Common myeloid progenitor, CD34-positive (primary cell): ENCODE measurements at regions not wholly inside any gene's neighbourhood (a gene's known extent, or its start where the extent isn't known, plus 50 kb on each side); places are given as distances from the start of the nearest gene placed in this dataset.
"Not testable (repeated sequence)": the region's sequence is repeated elsewhere in the genome, so short reads cannot be mapped to it uniquely, and the experiment has no call there.

Experiments used
- CTCF ChIA-PET: fragments of 350-600 bp; sonication (Branson Sonifier 250); formaldehyde crosslinking; loops from one replicate; lab custom pipeline; 2021; ENCODE audit warnings: antibody characterized with exemption; lab: Charles Lee
- POLR2A ChIA-PET: fragments of 350-600 bp; sonication (Branson Sonifier 250); formaldehyde crosslinking; loops from one replicate; lab custom pipeline; 2021; ENCODE audit warnings: antibody characterized with exemption; lab: Charles Lee
- DNase-seq, 3 donors: peaks; one replicate each; pipeline versions ENCODE4 v3.0.0 to v3.0.0-alpha.2; 2013
- H3K27ac ChIP-seq, 2 experiments: 1 replicate in 1 of 2; 2 replicates in 1 of 2; pipeline ENCODE4 v1.7.0; 2013; ENCODE audit warnings: inconsistent platforms in 2 of 2, low read length in 2 of 2, mild to moderate bottlenecking in 2 of 2, low read depth in 1 of 2, moderate library complexity in 1 of 2; ENCODE audit not compliant: severe bottlenecking in 2 of 2, insufficient read depth in 1 of 2, poor library complexity in 1 of 2
- H3K27me3 ChIP-seq, 5 experiments: replicated peaks in 2 of 5; 1 replicate in 3 of 5; 2 replicates in 2 of 5; pipeline versions ENCODE4 v1.6.1 to v1.7.0; 2013; ENCODE audit warnings: low read length in 4 of 5, mild to moderate bottlenecking in 2 of 5, moderate library complexity in 2 of 5, inconsistent platforms in 1 of 5; ENCODE audit not compliant: insufficient read depth in 5 of 5, control insufficient read depth in 4 of 5
- H3K36me3 ChIP-seq, 4 experiments: 1 replicate in 2 of 4; 2 replicates in 2 of 4; pipeline versions ENCODE4 v1.6.1 to v1.7.0; 2013; ENCODE audit warnings: low read length in 3 of 4, control low read depth in 1 of 4, mild to moderate bottlenecking in 1 of 4; ENCODE audit not compliant: control insufficient read depth in 4 of 4, insufficient read depth in 4 of 4
- H3K4me1 ChIP-seq, 4 experiments: 1 replicate in 3 of 4; 2 replicates in 1 of 4; pipeline versions ENCODE4 v1.6.1 to v1.7.1; 2013; ENCODE audit warnings: low read length in 3 of 4, mild to moderate bottlenecking in 3 of 4, control low read depth in 1 of 4, inconsistent platforms in 1 of 4, moderate library complexity in 1 of 4; ENCODE audit not compliant: control insufficient read depth in 4 of 4, insufficient read depth in 4 of 4; ENCODE audit errors: control extremely low read depth in 1 of 4
- H3K4me3 ChIP-seq, 7 experiments: 1 replicate in 4 of 7; 2 replicates in 3 of 7; pipeline versions ENCODE4 v1.5.1 to v1.7.0; 2013; ENCODE audit warnings: mild to moderate bottlenecking in 7 of 7, low read length in 6 of 7, moderate library complexity in 6 of 7, inconsistent platforms in 2 of 7, low read depth in 2 of 7, control low read depth in 1 of 7; ENCODE audit not compliant: insufficient read depth in 4 of 7, control insufficient read depth in 1 of 7; ENCODE audit errors: extremely low read depth in 1 of 7
- H3K9me3 ChIP-seq, 5 experiments: 1 replicate in 4 of 5; 2 replicates in 1 of 5; pipeline versions ENCODE4 v1.6.1 to v1.7.1; 2013; ENCODE audit warnings: low read length in 4 of 5, mild to moderate bottlenecking in 2 of 5, inconsistent platforms in 1 of 5, low read depth in 1 of 5, moderate library complexity in 1 of 5; ENCODE audit not compliant: control insufficient read depth in 4 of 5, insufficient read depth in 2 of 5; ENCODE audit errors: control extremely low read depth in 1 of 5
- WGBS: methylation state at CpG from one replicate; pipeline ENCODE4 v1.1.5; 2013; ENCODE audit not compliant: insufficient coverage; 5-methylcytosine and 5-hydroxymethylcytosine counted together

DNA sequence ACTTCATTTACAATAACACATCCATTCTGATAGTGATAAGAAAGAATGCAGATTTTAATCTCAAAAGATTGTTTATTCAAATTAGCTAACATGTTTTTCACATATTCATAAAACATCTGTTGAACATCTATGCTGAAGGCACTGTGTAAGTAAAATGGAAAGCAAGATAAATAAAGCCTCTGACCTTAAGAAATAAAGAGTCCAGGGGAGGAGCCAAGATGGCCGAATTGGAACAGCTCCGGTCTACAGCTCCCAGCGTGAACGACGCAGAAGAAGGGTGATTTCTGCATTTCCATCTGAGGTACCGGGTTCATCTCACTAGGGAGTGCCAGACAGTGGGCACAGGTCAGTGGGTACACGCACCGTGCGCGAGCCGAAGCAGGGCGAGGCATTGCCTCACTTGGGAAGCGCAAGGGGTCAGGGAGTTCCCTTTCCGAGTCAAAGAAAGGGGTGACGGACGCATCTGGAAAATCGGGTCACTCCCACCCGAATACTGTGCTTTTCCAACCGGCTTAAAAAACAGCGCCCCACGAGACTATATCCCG, 336.5 kb downstream of the CETN3 start:
- H3K27me3 ChIP-seq, H3K4me3 ChIP-seq, CTCF ChIA-PET, H3K27ac ChIP-seq, H3K36me3 ChIP-seq, POLR2A ChIA-PET, DNase-seq, H3K4me1 ChIP-seq, H3K9me3 ChIP-seq: not testable (repeated sequence)
- WGBS = 99% methylated on average over 13 of the region's 22 CpGs

DNA sequence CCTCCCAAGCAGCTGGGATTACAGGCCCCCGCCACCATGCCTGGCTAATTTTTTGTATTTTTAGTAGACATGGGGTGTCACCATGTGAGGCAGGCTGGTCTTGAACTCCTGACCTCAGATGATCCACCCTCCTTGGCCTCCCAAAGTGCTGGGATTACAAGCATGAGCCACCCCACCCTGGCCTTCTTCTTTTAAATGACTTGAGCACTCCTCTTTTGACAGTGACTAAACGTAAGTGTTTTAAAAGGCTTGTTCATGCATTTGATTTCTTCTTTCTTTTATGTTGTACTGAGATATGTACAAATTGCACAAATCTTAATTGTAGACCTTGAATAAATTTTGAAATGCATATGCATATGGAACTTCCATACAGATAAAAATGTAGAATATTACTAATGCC, 337.9 kb downstream of the CETN3 start:
- peaks cover 0 to 5% (median 0%) of the 10 kb centered on the region in 5 experiments for H3K9me3 ChIP-seq
- no peak for DNase-seq
- no peaks in the 10 kb centered on the region for H3K4me1 ChIP-seq
- H3K4me3 ChIP-seq = no peak overlapping the region
- no peaks in the 10 kb centered on the region for H3K36me3 ChIP-seq
- CTCF ChIA-PET = no interaction called here
- WGBS = no CpG with 5 or more reads among the region's 2 CpGs
- no peaks in the 10 kb centered on the region for H3K27me3 ChIP-seq
- no peak overlapping the region for H3K27ac ChIP-seq
- POLR2A ChIA-PET = no interaction called here

DNA sequence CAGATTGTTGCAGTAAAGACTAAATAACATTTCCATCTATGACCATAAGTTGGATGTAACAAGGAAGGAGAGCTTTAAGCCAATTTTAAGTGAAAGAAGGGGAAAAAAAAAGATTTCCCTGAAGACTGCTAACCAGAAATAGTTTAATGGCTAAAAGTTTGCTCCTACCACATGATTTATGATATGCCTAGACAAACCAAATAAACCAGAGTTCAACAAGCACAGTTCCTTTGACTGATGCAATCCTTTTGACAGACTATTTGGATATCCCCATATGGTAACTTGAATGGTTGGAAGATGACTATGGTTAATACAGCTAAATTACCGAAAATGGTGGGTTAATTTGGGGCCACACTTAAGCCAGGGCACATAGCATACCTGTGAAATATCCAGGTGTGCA, 338.5 kb downstream of the CETN3 start:
- 0% methylated on average over 1 of the region's 1 CpG for WGBS
- POLR2A ChIA-PET = no interaction called here
- no peaks in the 10 kb centered on the region for H3K27me3 ChIP-seq
- H3K9me3 ChIP-seq = peaks cover 0 to 5% (median 0%) of the 10 kb centered on the region in 5 experiments
- no peak for DNase-seq
- no peaks in the 10 kb centered on the region for H3K36me3 ChIP-seq
- H3K4me1 ChIP-seq = no peaks in the 10 kb centered on the region
- H3K4me3 ChIP-seq = no peak overlapping the region
- CTCF ChIA-PET = interaction anchor here (0.6 kb wide), 1 partner anchor 64 kb away, joined by 3 read pairs; no protein-coding TSS in a partner anchor
- no peak overlapping the region for H3K27ac ChIP-seq

DNA sequence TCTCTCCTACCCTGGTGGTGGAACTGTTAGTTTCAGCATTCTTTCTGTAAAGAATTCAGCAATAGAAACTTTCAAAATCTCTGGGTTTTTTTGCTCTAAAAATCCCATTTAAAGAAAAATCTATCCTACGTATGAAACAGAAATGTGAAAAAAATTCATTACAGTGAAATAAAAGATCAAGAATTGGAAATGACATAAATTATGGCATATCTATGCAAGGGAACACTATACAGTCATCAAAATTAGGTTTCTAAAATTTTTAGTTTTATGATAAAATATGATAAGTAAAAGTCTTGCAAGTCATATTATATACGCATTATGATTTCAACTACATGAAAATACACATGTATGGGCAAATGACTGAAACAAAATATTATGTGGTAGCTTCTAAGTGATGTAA, 342.6 kb downstream of the CETN3 start:
- no peak overlapping the region for H3K4me3 ChIP-seq
- POLR2A ChIA-PET = no interaction called here
- no peaks in the 10 kb centered on the region for H3K36me3 ChIP-seq
- no peak overlapping the region for H3K27ac ChIP-seq
- H3K27me3 ChIP-seq = no peaks in the 10 kb centered on the region
- H3K9me3 ChIP-seq = peaks cover 0 to 5% (median 0%) of the 10 kb centered on the region in 5 experiments
- H3K4me1 ChIP-seq = no peaks in the 10 kb centered on the region
- CTCF ChIA-PET = no interaction called here
- WGBS = no CpG with 5 or more reads among the region's 2 CpGs
- DNase-seq = no peak

DNA sequence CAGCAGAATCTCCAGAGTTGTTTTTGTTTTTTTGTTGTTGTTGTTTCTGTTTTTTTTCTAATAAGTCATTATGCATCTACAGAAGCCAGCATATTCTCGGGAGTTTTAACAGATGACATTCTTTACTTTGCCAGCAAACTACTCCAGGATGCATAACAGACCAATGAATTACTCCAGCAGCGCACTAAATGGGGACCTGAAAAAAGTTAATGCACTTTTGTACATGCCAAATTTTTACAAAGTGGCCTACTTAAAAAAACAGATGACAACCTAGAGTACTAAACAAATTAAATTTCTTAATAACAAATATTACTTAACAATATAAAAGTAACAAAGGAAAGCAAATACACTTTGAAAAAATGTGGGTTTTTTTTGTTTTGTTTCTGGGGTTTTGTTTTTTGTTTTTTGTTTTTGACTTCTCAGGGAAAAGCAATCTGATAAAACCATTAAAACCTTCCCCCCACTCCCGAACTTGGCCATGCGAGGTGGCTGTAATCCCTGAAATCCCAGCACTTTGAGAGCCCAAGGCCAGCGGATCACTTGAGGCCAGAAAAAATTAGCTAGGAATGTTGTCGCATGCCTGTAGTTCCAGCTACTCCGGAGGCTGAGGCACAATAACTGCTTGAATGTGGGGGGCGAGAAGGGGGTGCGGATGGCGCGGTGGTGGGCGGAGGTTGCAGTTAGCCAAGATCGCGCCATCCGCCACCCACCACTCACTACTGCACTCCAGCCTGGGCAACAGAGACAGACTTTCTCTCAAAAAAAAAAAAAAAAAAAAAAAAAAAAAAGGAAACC, 352.4 kb downstream of the CETN3 start:
- 92% methylated on average over 6 of the region's 15 CpGs for WGBS
- H3K36me3 ChIP-seq = no peaks in the 10 kb centered on the region
- no peak overlapping the region for H3K27ac ChIP-seq
- no peaks in the 10 kb centered on the region for H3K4me1 ChIP-seq
- POLR2A ChIA-PET = no interaction called here
- no peak for DNase-seq
- CTCF ChIA-PET = no interaction called here
- no peaks in the 10 kb centered on the region for H3K27me3 ChIP-seq
- H3K4me3 ChIP-seq = no peak overlapping the region
- H3K9me3 ChIP-seq = no peaks in the 10 kb centered on the region

DNA sequence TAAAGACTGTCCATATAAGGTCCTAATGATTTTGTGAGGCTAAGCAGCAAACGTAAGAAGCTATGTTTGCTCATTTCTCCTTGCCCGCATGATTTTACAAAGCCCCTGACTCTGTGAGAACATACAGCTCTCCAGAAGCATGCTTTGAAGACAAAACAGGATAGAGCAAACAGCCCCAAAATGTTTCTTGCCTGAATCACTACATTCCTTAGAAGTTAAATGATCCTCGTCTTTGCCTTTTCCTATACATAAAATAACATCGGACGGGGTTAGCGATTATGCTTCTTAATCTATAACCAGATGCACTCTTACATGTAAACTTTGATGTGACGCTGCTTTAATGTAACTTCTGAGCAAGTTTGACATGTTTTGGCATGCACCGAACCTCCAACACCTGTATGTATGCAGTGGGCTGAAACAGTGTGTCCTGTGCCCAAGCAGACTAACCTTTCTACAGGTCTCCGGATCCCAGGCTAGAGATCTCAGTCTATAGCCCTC, 353.7 kb downstream of the CETN3 start:
- DNase-seq = no peak
- Histone ChIP-seq H3K4me1 (no peaks in the 10 kb centered on the region), H3K27ac (no peak overlapping the region), H3K9me3 (no peaks in the 10 kb centered on the region), H3K36me3 (no peaks in the 10 kb centered on the region), H3K27me3 (no peaks in the 10 kb centered on the region), H3K4me3 (no peak overlapping the region)
- 94% methylated on average over 8 of the region's 9 CpGs for WGBS
- POLR2A ChIA-PET = no interaction called here
- CTCF ChIA-PET = interaction anchor here (0.6 kb wide), 1 partner anchor 66 kb away, joined by 3 read pairs; no protein-coding TSS in a partner anchor

DNA sequence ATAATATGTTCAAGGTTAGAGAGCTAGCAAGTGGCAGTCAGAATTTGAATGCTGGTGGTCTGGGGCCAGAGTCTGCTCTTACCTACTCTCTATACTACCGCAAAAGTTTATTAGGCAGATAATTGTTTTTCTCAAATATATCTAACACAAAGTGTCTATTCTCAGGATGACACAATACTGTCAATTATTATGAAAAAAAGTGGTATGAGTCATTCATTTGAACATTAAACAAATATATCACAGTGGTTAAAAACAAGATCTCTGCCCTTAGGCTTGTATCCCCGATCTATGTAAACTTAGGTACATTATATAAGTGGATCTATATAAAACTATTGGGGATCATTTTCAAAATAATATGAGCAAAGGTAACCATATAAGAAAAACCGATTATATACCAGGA, 354.9 kb downstream of the CETN3 start:
- ChIA-PET CTCF (no interaction called here), POLR2A (no interaction called here)
- H3K9me3 ChIP-seq = no peaks in the 10 kb centered on the region
- H3K27ac ChIP-seq = no peak overlapping the region
- no CpG with 5 or more reads among the region's 3 CpGs for WGBS
- H3K36me3 ChIP-seq = no peaks in the 10 kb centered on the region
- H3K4me1 ChIP-seq = no peaks in the 10 kb centered on the region
- H3K27me3 ChIP-seq = no peaks in the 10 kb centered on the region
- DNase-seq = no peak
- H3K4me3 ChIP-seq = no peak overlapping the region
